ENCODE measurements at regions not wholly inside any gene's neighbourhood (a gene's known extent, or its start where the extent isn't known, plus 50 kb on each side); places are given as distances from the start of the nearest gene placed in this dataset.
"Not testable (repeated sequence)": the region's sequence is repeated elsewhere in the genome, so short reads cannot be mapped to it uniquely, and the experiment has no call there.

- DNase-seq (ENCODE audit: extremely low read depth, low read depth): no peak
- no peak for TF ChIP-seq CTCF (IDR thresholded peaks at IDR 0.05; ENCODE audit: low read depth, low read length, missing control alignments)
- H3K4me3 ChIP-seq (replicated peaks; ENCODE audit: low read depth, low read length): no peak overlapping the region
Measured at GRCh38 chr6:9851006-9851405, 563.9 kb downstream of the TFAP2A start.

- H3K4me3 ChIP-seq (replicated peaks; ENCODE audit: low read depth, low read length): no peak overlapping the region
- TF ChIP-seq CTCF (IDR thresholded peaks at IDR 0.05; ENCODE audit: low read depth, low read length, missing control alignments): no peak
- DNase-seq (ENCODE audit: extremely low read depth, low read depth): no peak
Measured at GRCh38 chr6:9848094-9848493, 566.8 kb downstream of the TFAP2A start.

GRCh38 chr6:9841886-9842725 is 572.8 kb downstream of the TFAP2A start:
- no peak for DNase-seq (ENCODE audit: extremely low read depth, low read depth)
- no peak overlapping the region for H3K4me3 ChIP-seq (replicated peaks; ENCODE audit: low read depth, low read length)
- no peak for TF ChIP-seq CTCF (IDR thresholded peaks at IDR 0.05; ENCODE audit: low read depth, low read length, missing control alignments)

- DNase-seq (ENCODE audit: extremely low read depth, low read depth): no peak
- no peak overlapping the region for H3K4me3 ChIP-seq (replicated peaks; ENCODE audit: low read depth, low read length)
- TF ChIP-seq CTCF (IDR thresholded peaks at IDR 0.05; ENCODE audit: low read depth, low read length, missing control alignments): no peak
Measured at GRCh38 chr6:9834233-9834632, 580.6 kb downstream of the TFAP2A start.

GRCh38 chr6:9831783-9832182 is 583.1 kb downstream of the TFAP2A start:
- DNase-seq (ENCODE audit: extremely low read depth, low read depth): no peak
- no peak overlapping the region for H3K4me3 ChIP-seq (replicated peaks; ENCODE audit: low read depth, low read length)
- no peak for TF ChIP-seq CTCF (IDR thresholded peaks at IDR 0.05; ENCODE audit: low read depth, low read length, missing control alignments)

GRCh38 chr6:9830808-9831207 is 584.1 kb downstream of the TFAP2A start:
- H3K4me3 ChIP-seq (replicated peaks; ENCODE audit: low read depth, low read length): no peak overlapping the region
- no peak for DNase-seq (ENCODE audit: extremely low read depth, low read depth)
- no peak for TF ChIP-seq CTCF (IDR thresholded peaks at IDR 0.05; ENCODE audit: low read depth, low read length, missing control alignments)

- no peak overlapping the region for H3K4me3 ChIP-seq (replicated peaks; ENCODE audit: low read depth, low read length)
- no peak for DNase-seq (ENCODE audit: extremely low read depth, low read depth)
- TF ChIP-seq CTCF (IDR thresholded peaks at IDR 0.05; ENCODE audit: low read depth, low read length, missing control alignments): no peak
Measured at GRCh38 chr6:9825526-9825925, 589.3 kb downstream of the TFAP2A start.

GRCh38 chr6:9810727-9811126 is 604.1 kb downstream of the TFAP2A start:
- H3K4me3 ChIP-seq (replicated peaks; ENCODE audit: low read depth, low read length); DNase-seq (ENCODE audit: extremely low read depth, low read depth): not testable (repeated sequence)
